SJCRH30 (cell line): ENCODE measurements at regions not wholly inside any gene's neighbourhood (a gene's known extent, or its start where the extent isn't known, plus 50 kb on each side); places are given as distances from the start of the nearest gene placed in this dataset.
A peak's percentile ranks its signal among the peaks of the same experiment; 100 is the strongest.
"Not testable (repeated sequence)": the region's sequence is repeated elsewhere in the genome, so short reads cannot be mapped to it uniquely, and the experiment has no call there.

ENCODE experiments used
- DNase-seq, 2 experiments: peaks; one replicate each; pipeline ENCODE4 v3.0.0-alpha.2; 2015 to 2020
- H3K27ac ChIP-seq: fragments of 250-450 bp; sonication (Bioruptor Pico); 2 replicates; pipeline ENCODE4 v1.5.1; 2020; ENCODE audit warnings: mild to moderate bottlenecking, moderate library complexity
- H3K27me3 ChIP-seq: fragments of 250-450 bp; sonication (Bioruptor Pico); 2 replicates; pipeline ENCODE4 v1.5.1; 2020; ENCODE audit warnings: mild to moderate bottlenecking, moderate library complexity
- H3K36me3 ChIP-seq: fragments of 250-450 bp; sonication (Bioruptor Pico); 2 replicates; pipeline ENCODE4 v1.5.1; 2020; ENCODE audit warnings: mild to moderate bottlenecking, moderate library complexity
- H3K4me1 ChIP-seq: fragments of 250-450 bp; sonication (Bioruptor Pico); 2 replicates; pipeline ENCODE4 v1.5.1; 2020; ENCODE audit warnings: mild to moderate bottlenecking, moderate library complexity
- H3K4me3 ChIP-seq: fragments of 250-450 bp; sonication (Bioruptor Pico); 2 replicates; pipeline ENCODE4 v1.5.1; 2020; ENCODE audit warnings: mild to moderate bottlenecking, moderate library complexity
- H3K9me3 ChIP-seq: fragments of 250-450 bp; sonication (Bioruptor Pico); replicated peaks from 2 replicates; pipeline ENCODE4 v1.5.1; 2020; ENCODE audit warnings: mild to moderate bottlenecking, moderate library complexity

- DNase-seq = no peak
- Histone ChIP-seq H3K27ac (no peak overlapping the region), H3K27me3 (no peaks in the 10 kb centered on the region; the same call in 1 of the 2 replicates), H3K9me3 (no peaks in the 10 kb centered on the region), H3K36me3 (no peaks in the 10 kb centered on the region), H3K4me1 (peaks cover 3% of the 10 kb centered on the region), H3K4me3 (no peak overlapping the region)
Observed at GRCh38 chr20:55535366-55535765, 470.0 kb downstream of the CBLN4 start.

GRCh38 chr20:55533632-55534031 lies 471.7 kb downstream of the CBLN4 start:
- no peaks in the 10 kb centered on the region; the same call in 1 of the 2 replicates for H3K27me3 ChIP-seq
- H3K27ac ChIP-seq = no peak overlapping the region
- no peaks in the 10 kb centered on the region for H3K36me3 ChIP-seq
- no peak overlapping the region for H3K4me3 ChIP-seq
- H3K9me3 ChIP-seq = no peaks in the 10 kb centered on the region
- DNase-seq = peak; percentile 59 to 79
- H3K4me1 ChIP-seq = peaks cover 3% of the 10 kb centered on the region

- H3K36me3 ChIP-seq = no peaks in the 10 kb centered on the region
- peaks cover 3% of the 10 kb centered on the region for H3K4me1 ChIP-seq
- no peak overlapping the region for H3K27ac ChIP-seq
- DNase-seq = no peak
- H3K9me3 ChIP-seq = no peaks in the 10 kb centered on the region
- H3K4me3 ChIP-seq = no peak overlapping the region
- no peaks in the 10 kb centered on the region for H3K27me3 ChIP-seq
Observed at GRCh38 chr20:55530763-55531162, 474.6 kb downstream of the CBLN4 start.

- Histone ChIP-seq H3K27me3 (no peaks in the 10 kb centered on the region), H3K4me3 (no peak overlapping the region), H3K4me1 (no peaks in the 10 kb centered on the region; the same call in 1 of the 2 replicates), H3K36me3 (no peaks in the 10 kb centered on the region), H3K9me3 (no peaks in the 10 kb centered on the region), H3K27ac (no peak overlapping the region)
- no peak for DNase-seq
Observed at GRCh38 chr20:55528482-55528881, 476.8 kb downstream of the CBLN4 start.

- Histone ChIP-seq H3K9me3 (no peaks in the 10 kb centered on the region), H3K4me3 (no peak overlapping the region), H3K36me3 (no peaks in the 10 kb centered on the region), H3K4me1 (no peaks in the 10 kb centered on the region), H3K27ac (no peak overlapping the region), H3K27me3 (no peaks in the 10 kb centered on the region; the same call in 1 of the 2 replicates)
- DNase-seq = no peak
Observed at GRCh38 chr20:55522296-55522815, 483.0 kb downstream of the CBLN4 start.

- not testable (repeated sequence) for H3K4me3 ChIP-seq, H3K27ac ChIP-seq, H3K4me1 ChIP-seq, H3K27me3 ChIP-seq, H3K36me3 ChIP-seq, H3K9me3 ChIP-seq, DNase-seq
Observed at GRCh38 chr20:55517584-55517983, 487.7 kb downstream of the CBLN4 start.

GRCh38 chr20:55515832-55516231 lies 489.5 kb downstream of the CBLN4 start:
- H3K27ac ChIP-seq = no peak overlapping the region
- no peaks in the 10 kb centered on the region for H3K36me3 ChIP-seq
- H3K4me3 ChIP-seq = no peak overlapping the region
- H3K27me3 ChIP-seq = no peaks in the 10 kb centered on the region; the same call in 1 of the 2 replicates
- DNase-seq = no peak
- H3K9me3 ChIP-seq = no peaks in the 10 kb centered on the region
- H3K4me1 ChIP-seq = no peaks in the 10 kb centered on the region

GRCh38 chr20:55514531-55514930 lies 490.8 kb downstream of the CBLN4 start:
- Histone ChIP-seq H3K36me3 (no peaks in the 10 kb centered on the region), H3K27me3 (no peaks in the 10 kb centered on the region; the same call in 1 of the 2 replicates), H3K4me1 (no peaks in the 10 kb centered on the region), H3K27ac (no peak overlapping the region), H3K4me3 (no peak overlapping the region), H3K9me3 (no peaks in the 10 kb centered on the region)
- no peak for DNase-seq

- Histone ChIP-seq H3K36me3 (no peaks in the 10 kb centered on the region), H3K27me3 (no peaks in the 10 kb centered on the region; the same call in 1 of the 2 replicates), H3K9me3 (no peaks in the 10 kb centered on the region), H3K4me3 (no peak overlapping the region), H3K27ac (no peak overlapping the region), H3K4me1 (no peaks in the 10 kb centered on the region)
- DNase-seq = no peak
Observed at GRCh38 chr20:55513954-55514353, 491.4 kb downstream of the CBLN4 start.

- H3K36me3 ChIP-seq = no peaks in the 10 kb centered on the region
- no peak overlapping the region for H3K27ac ChIP-seq
- no peak for DNase-seq
Observed at GRCh38 chr20:55500130-55500529, 505.2 kb downstream of the CBLN4 start.

GRCh38 chr20:55488593-55488992 lies 516.7 kb downstream of the CBLN4 start:
- H3K27me3 ChIP-seq = peaks cover 11% of the 10 kb centered on the region
- DNase-seq = no peak
- H3K9me3 ChIP-seq = no peaks in the 10 kb centered on the region
- no peak overlapping the region for H3K27ac ChIP-seq
- H3K36me3 ChIP-seq = no peaks in the 10 kb centered on the region
- H3K4me1 ChIP-seq = no peaks in the 10 kb centered on the region
- no peak overlapping the region for H3K4me3 ChIP-seq

More at GRCh38 chr20:55500130-55500529, 505.2 kb downstream of the CBLN4 start:
- Histone ChIP-seq H3K9me3 (no peaks in the 10 kb centered on the region; the same call in 1 of the 2 replicates), H3K27me3 (peaks cover 6% of the 10 kb centered on the region; the same call in 1 of the 2 replicates), H3K4me1 (no peaks in the 10 kb centered on the region), H3K4me3 (no peak overlapping the region)

- Histone ChIP-seq H3K9me3 (no peaks in the 10 kb centered on the region), H3K4me3 (no peak overlapping the region), H3K27me3 (peaks cover 5% of the 10 kb centered on the region; the same call in 1 of the 2 replicates), H3K4me1 (no peaks in the 10 kb centered on the region), H3K27ac (no peak overlapping the region), H3K36me3 (no peaks in the 10 kb centered on the region)
- DNase-seq = no peak
Observed at GRCh38 chr20:55478724-55479450, 526.4 kb downstream of the CBLN4 start.

- 0 out of 2 replicates have a peak, but pooled peaks cover 2% of the 10 kb centered on the region for H3K27me3 ChIP-seq
- H3K27ac ChIP-seq = no peak overlapping the region
- H3K4me3 ChIP-seq = no peak overlapping the region
- no peaks in the 10 kb centered on the region for H3K9me3 ChIP-seq
- H3K36me3 ChIP-seq = no peaks in the 10 kb centered on the region
- no peaks in the 10 kb centered on the region for H3K4me1 ChIP-seq
- DNase-seq = peak in 1 of 2 experiments; percentile 16
Observed at GRCh38 chr20:55472704-55473103, 532.6 kb downstream of the CBLN4 start.

GRCh38 chr20:55471052-55472006 lies 534.0 kb downstream of the CBLN4 start:
- Histone ChIP-seq H3K4me1 (no peaks in the 10 kb centered on the region), H3K4me3 (no peak overlapping the region)

GRCh38 chr20:55469074-55469473 lies 536.2 kb downstream of the CBLN4 start:
- H3K4me1 ChIP-seq = no peaks in the 10 kb centered on the region
- H3K27me3 ChIP-seq = 0 out of 2 replicates have a peak, but pooled peaks cover 2% of the 10 kb centered on the region
- H3K27ac ChIP-seq = no peak overlapping the region

More at GRCh38 chr20:55471052-55472006, 534.0 kb downstream of the CBLN4 start:
- 0 out of 2 replicates have a peak, but pooled peaks cover 2% of the 10 kb centered on the region for H3K27me3 ChIP-seq
- no peak for DNase-seq
- no peaks in the 10 kb centered on the region for H3K36me3 ChIP-seq
- no peaks in the 10 kb centered on the region for H3K9me3 ChIP-seq
- no peak overlapping the region for H3K27ac ChIP-seq

More at GRCh38 chr20:55469074-55469473, 536.2 kb downstream of the CBLN4 start:
- DNase-seq = no peak
- H3K36me3 ChIP-seq = no peaks in the 10 kb centered on the region
- no peaks in the 10 kb centered on the region for H3K9me3 ChIP-seq
- H3K4me3 ChIP-seq = no peak overlapping the region
